ENCODE measurements at regions not wholly inside any gene's neighbourhood (a gene's known extent, or its start where the extent isn't known, plus 50 kb on each side); places are given as distances from the start of the nearest gene placed in this dataset.

DNA sequence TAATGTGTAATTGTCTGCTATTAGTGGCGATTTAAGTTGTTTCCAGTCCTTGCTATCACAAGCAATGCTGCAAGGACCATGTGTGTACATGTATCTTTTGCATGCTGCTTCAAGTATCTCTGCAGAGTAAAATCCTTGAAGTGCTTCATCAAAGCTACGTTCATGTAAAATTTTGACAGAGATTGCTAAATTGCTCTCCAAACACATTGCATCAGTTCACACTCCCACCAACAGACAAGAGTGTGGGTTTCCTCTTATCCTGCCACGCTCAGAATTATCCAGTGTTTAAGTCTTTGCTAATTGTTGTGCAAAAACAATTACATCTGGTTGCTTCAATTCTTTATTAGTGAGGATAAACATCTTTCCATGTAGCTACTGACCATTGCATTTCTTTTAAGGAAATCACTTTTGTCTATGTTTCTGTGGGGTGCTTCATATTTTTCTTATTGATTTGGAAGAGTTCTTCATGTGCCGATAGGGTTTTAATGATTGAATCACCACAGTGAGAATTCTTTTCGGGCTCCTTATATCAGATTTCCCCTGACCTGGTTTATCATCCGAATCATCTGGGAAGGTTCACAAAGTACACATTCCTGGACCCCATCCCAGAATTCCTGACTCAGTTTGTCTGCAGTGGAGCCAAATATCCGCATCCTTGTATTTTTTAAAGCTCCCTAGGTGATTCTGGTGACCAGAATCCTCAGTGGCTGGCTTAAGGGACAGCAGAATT lies 56.3 kb upstream of the GALNT2 start:
- no peak for DNase-seq

DNA sequence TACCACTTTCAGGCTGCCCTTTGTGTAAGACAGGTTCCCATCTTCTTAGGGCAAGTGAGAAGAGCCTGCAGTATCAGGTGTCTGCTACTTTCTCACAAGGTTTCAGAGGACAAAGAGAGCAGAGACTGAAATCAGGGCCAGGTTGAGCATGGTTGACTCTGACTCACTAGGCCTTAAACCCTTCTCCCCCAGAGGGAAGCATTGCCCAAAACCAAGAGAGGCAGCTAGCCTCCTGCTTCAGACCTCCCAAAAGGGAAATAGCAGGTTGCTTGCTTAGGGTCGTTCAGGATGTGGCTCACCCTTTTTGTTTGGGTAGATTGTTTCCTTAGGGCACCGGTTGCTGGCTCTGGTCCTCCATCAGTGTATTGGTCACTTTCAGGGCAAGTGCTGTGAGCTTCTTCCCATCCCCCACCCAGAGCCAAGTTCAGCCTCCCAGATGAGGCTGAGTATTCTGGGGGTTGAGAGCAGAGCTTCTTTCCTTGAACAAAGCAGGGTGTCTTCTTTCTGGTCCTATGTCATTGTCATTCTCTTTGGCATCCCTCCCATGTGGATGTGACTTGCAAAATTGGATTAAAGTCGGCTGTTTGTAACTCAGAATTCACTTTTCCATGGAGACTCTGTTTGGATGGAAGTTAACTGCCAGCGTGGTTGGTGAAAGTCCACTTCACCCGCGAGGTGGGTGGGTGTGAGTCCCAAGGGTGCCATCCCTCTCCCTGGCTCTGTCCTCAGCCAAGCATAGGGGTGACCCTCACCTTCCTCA lies 55.5 kb upstream of the GALNT2 start:
- DNase-seq, result no peak

DNA sequence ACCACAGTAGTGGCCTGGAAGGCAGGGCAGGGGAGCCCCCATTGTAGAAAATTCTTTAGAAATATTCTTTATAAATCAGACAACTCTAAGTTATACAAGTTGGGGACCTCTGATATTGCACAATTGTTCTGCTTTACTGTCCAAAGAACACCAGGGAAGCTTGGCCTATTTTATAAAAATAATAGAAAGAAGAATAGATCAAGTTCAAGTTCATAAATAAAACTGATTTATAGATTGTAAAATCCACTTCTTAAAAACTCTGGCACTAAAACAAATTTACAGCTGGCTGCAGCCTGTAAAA lies 55.0 kb upstream of the GALNT2 start:
- DNase-seq, result no peak

DNA sequence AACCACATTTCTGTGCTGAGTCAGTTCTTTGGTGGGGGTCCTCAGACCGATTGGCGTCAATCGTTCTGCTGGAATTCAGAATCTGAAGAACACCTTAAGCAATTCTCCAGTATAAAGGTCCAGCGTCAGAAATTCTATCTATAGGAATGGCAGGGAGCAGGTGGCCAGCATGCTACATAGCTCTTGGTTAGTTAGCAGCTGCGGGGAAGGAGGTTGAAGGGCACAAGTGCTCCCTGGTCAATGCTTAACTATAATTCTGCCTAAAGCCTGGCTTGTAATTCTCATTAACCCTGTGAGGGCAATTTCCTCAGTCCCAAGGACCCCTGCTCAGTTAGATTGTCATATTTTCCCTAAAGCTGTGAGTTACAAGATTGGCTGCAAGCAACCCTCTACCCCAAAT lies 54.3 kb upstream of the GALNT2 start:
- no peak for DNase-seq

DNA sequence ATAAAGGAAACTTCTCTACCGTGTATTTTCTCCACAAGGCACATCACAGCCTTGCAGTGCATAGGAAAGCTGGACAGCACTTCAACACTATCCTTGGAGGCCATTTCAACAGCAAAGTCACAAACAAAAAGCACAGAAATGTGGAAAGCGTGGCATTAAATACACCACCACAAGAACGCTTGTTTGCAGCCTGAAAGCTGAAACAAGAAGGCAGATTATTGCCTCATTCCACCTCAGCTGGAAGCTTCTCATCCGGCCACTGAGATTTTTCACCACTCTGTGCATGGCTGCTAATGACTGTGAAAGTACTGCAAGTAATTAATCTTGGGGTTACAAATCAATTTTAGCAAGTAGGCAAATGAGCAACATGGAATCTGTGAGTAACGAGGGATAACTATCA lies 50.9 kb upstream of the GALNT2 start:
- no peak for DNase-seq

Measured in activated CD4-positive, alpha-beta T cell treated with anti-CD3 and anti-CD28 coated beads, Interleukin-2, amount 50 U/mL, for 48 hours (primary cell).